ENCODE measurements at regions not wholly inside any gene's neighbourhood (a gene's known extent, or its start where the extent isn't known, plus 50 kb on each side); places are given as distances from the start of the nearest gene placed in this dataset.

GRCh38 chr1:233777566-233777965 is 126.9 kb upstream of the SLC35F3 start:
- CTCF ChIA-PET: no interaction called here
- DNase-seq (ENCODE audit: extremely low spot score): no peak
- POLR2A ChIA-PET: no interaction called here
- TF ChIP-seq TARDBP (IDR thresholded peaks at IDR 0.05): no peak
- TF ChIP-seq BHLHE40 (IDR thresholded peaks at IDR 0.05; ENCODE audit: borderline replicate concordance): no peak
- TF ChIP-seq ARNT (IDR thresholded peaks at IDR 0.05): no peak
- TF ChIP-seq SUZ12 (IDR thresholded peaks at IDR 0.05): no peak
- TF ChIP-seq FOXA1 (IDR thresholded peaks at IDR 0.05): no peak
- no peak for TF ChIP-seq NFRKB (IDR thresholded peaks at IDR 0.05)
- TF ChIP-seq PKNOX1 (IDR thresholded peaks at IDR 0.05): no peak
- no peak for TF ChIP-seq LEF1 (IDR thresholded peaks at IDR 0.05; ENCODE audit: borderline replicate concordance)
- no peak for TF ChIP-seq FOXM1 (IDR thresholded peaks at IDR 0.05; ENCODE audit: borderline replicate concordance)
- TF ChIP-seq CTBP1 (IDR thresholded peaks at IDR 0.05; ENCODE audit: borderline replicate concordance): no peak
- no peak for TF ChIP-seq ELF4 (IDR thresholded peaks at IDR 0.05)
- TF ChIP-seq ZNF384 (IDR thresholded peaks at IDR 0.05): no peak

GRCh38 chr1:233780049-233780448 is 124.4 kb upstream of the SLC35F3 start:
- DNase-seq (ENCODE audit: extremely low spot score): no peak
- POLR2A ChIA-PET: no interaction called here
- CTCF ChIA-PET: no interaction called here
- TF ChIP-seq TARDBP (IDR thresholded peaks at IDR 0.05): 0 out of 2 replicates have a peak, but pooled peaks have one; percentile 35
- no peak for TF ChIP-seq FOXK2 (IDR thresholded peaks at IDR 0.05)

GRCh38 chr1:233782937-233783586 is 121.4 kb upstream of the SLC35F3 start:
- TF ChIP-seq FOXK2 (IDR thresholded peaks at IDR 0.05): no peak
- TF ChIP-seq ELF4 (IDR thresholded peaks at IDR 0.05): no peak
- TF ChIP-seq TARDBP (IDR thresholded peaks at IDR 0.05): no peak
- TF ChIP-seq SP1 (IDR thresholded peaks at IDR 0.05): no peak
- no peak for TF ChIP-seq ARNT (IDR thresholded peaks at IDR 0.05)
- no peak for TF ChIP-seq BHLHE40 (IDR thresholded peaks at IDR 0.05; ENCODE audit: borderline replicate concordance)
- no peak for TF ChIP-seq NFRKB (IDR thresholded peaks at IDR 0.05)
- CTCF ChIA-PET: interaction anchor here (0.7 kb wide), 2 partner anchors 8 to 12 kb away, joined by 3 read pairs; no protein-coding TSS in a partner anchor
- POLR2A ChIA-PET: no interaction called here
- no peak for DNase-seq (ENCODE audit: extremely low spot score)

GRCh38 chr1:233787599-233787998 is 116.9 kb upstream of the SLC35F3 start:
- no peak for TF ChIP-seq ARNT (IDR thresholded peaks at IDR 0.05)
- no peak for TF ChIP-seq FOXK2 (IDR thresholded peaks at IDR 0.05)
- TF ChIP-seq ELF4 (IDR thresholded peaks at IDR 0.05): no peak
- no peak for TF ChIP-seq BHLHE40 (IDR thresholded peaks at IDR 0.05; ENCODE audit: borderline replicate concordance)
- TF ChIP-seq L3MBTL2 (conservative IDR thresholded peaks at IDR 0.05): no peak
- no peak for TF ChIP-seq FOXA1 (IDR thresholded peaks at IDR 0.05)
- TF ChIP-seq HDGF (IDR thresholded peaks at IDR 0.05; ENCODE audit: borderline replicate concordance): no peak
- TF ChIP-seq NFRKB (IDR thresholded peaks at IDR 0.05): no peak
- no peak for TF ChIP-seq LEF1 (IDR thresholded peaks at IDR 0.05; ENCODE audit: borderline replicate concordance)
- DNase-seq (ENCODE audit: extremely low spot score): no peak
- POLR2A ChIA-PET: no interaction called here
- CTCF ChIA-PET: no interaction called here

GRCh38 chr1:233788687-233789086 is 115.8 kb upstream of the SLC35F3 start:
- CTCF ChIA-PET: no interaction called here

GRCh38 chr1:233790121-233790520 is 114.4 kb upstream of the SLC35F3 start:
- DNase-seq (ENCODE audit: extremely low spot score): no peak
- POLR2A ChIA-PET: no interaction called here
- no peak for TF ChIP-seq ELF4 (IDR thresholded peaks at IDR 0.05)
- TF ChIP-seq BHLHE40 (IDR thresholded peaks at IDR 0.05; ENCODE audit: borderline replicate concordance): no peak
- no peak for TF ChIP-seq TARDBP (IDR thresholded peaks at IDR 0.05)
- no peak for TF ChIP-seq L3MBTL2 (conservative IDR thresholded peaks at IDR 0.05)
- no peak for TF ChIP-seq CTBP1 (IDR thresholded peaks at IDR 0.05; ENCODE audit: borderline replicate concordance)
- no peak for TF ChIP-seq LEF1 (IDR thresholded peaks at IDR 0.05; ENCODE audit: borderline replicate concordance)
- no peak for TF ChIP-seq SP1 (IDR thresholded peaks at IDR 0.05)
- no peak for TF ChIP-seq NFRKB (IDR thresholded peaks at IDR 0.05)
- no peak for TF ChIP-seq FOXA1 (IDR thresholded peaks at IDR 0.05)
- TF ChIP-seq HDGF (IDR thresholded peaks at IDR 0.05; ENCODE audit: borderline replicate concordance): no peak
- no peak for TF ChIP-seq FOXM1 (IDR thresholded peaks at IDR 0.05; ENCODE audit: borderline replicate concordance)
- no peak for TF ChIP-seq PKNOX1 (IDR thresholded peaks at IDR 0.05)
- TF ChIP-seq FOXK2 (IDR thresholded peaks at IDR 0.05): no peak
- CTCF ChIA-PET: interaction anchor here (1.4 kb wide), 1 partner anchor 395 kb away, joined by 3 read pairs; no protein-coding TSS in a partner anchor

More at GRCh38 chr1:233788687-233789086, 115.8 kb upstream of the SLC35F3 start:
- POLR2A ChIA-PET: no interaction called here
- DNase-seq (ENCODE audit: extremely low spot score): no peak
- TF ChIP-seq PKNOX1 (IDR thresholded peaks at IDR 0.05) (peak; percentile 55), HDGF (IDR thresholded peaks at IDR 0.05; ENCODE audit: borderline replicate concordance) (no peak), BHLHE40 (IDR thresholded peaks at IDR 0.05; ENCODE audit: borderline replicate concordance) (no peak), ZNF384 (IDR thresholded peaks at IDR 0.05) (no peak)
